ENCODE measurements at regions not wholly inside any gene's neighbourhood (a gene's known extent, or its start where the extent isn't known, plus 50 kb on each side); places are given as distances from the start of the nearest gene placed in this dataset.

- Histone ChIP-seq H3K79me2 (ENCODE audit: insufficient read depth, low read length) (no peaks in the 10 kb centered on the region), H3K9me3 (ENCODE audit: low read depth, low read length) (no peaks in the 10 kb centered on the region), H4K20me1 (ENCODE audit: insufficient read depth, low read length) (no peaks in the 10 kb centered on the region), H2AFZ (ENCODE audit: low read length) (no peak overlapping the region), H3K4me3 (ENCODE audit: insufficient read depth, low read length) (no peak overlapping the region), H3K36me3 (ENCODE audit: insufficient read depth, low read length) (no peaks in the 10 kb centered on the region), H3K27me3 (ENCODE audit: insufficient read depth, low read length) (no peaks in the 10 kb centered on the region), H3K27ac (ENCODE audit: low read depth, low read length) (no peak overlapping the region), H3K4me2 (ENCODE audit: insufficient read depth, low read length) (no peak overlapping the region), H3K4me1 (ENCODE audit: insufficient read depth, low read length) (peaks cover 8% of the 10 kb centered on the region)
- DNase-seq (ENCODE audit: insufficient read length, low spot score, missing footprints): no peak
- TF ChIP-seq CTCF (IDR thresholded peaks at IDR 0.05; ENCODE audit: extremely low read depth, low read depth, low read length): no peak
These were observed 78.7 kb upstream of the RFC3 start for GRCh38 chr13:33739254-33739653.

GRCh38 chr13:33740134-33740538 is 77.8 kb upstream of the RFC3 start:
- peak; percentile 75 for DNase-seq (ENCODE audit: insufficient read length, low spot score, missing footprints)
- H3K79me2 ChIP-seq (ENCODE audit: insufficient read depth, low read length): no peaks in the 10 kb centered on the region
- no peak overlapping the region for H3K27ac ChIP-seq (ENCODE audit: low read depth, low read length)
- no peaks in the 10 kb centered on the region for H3K9me3 ChIP-seq (ENCODE audit: low read depth, low read length)
- peaks cover 8% of the 10 kb centered on the region for H3K4me1 ChIP-seq (ENCODE audit: insufficient read depth, low read length)
- TF ChIP-seq CTCF (IDR thresholded peaks at IDR 0.05; ENCODE audit: extremely low read depth, low read depth, low read length): no peak
- H3K4me3 ChIP-seq (ENCODE audit: insufficient read depth, low read length): no peak overlapping the region
- H3K4me2 ChIP-seq (ENCODE audit: insufficient read depth, low read length): no peak overlapping the region
- no peaks in the 10 kb centered on the region for H3K36me3 ChIP-seq (ENCODE audit: insufficient read depth, low read length)
- H2AFZ ChIP-seq (ENCODE audit: low read length): no peak overlapping the region
- no peaks in the 10 kb centered on the region for H3K27me3 ChIP-seq (ENCODE audit: insufficient read depth, low read length)
- H4K20me1 ChIP-seq (ENCODE audit: insufficient read depth, low read length): no peaks in the 10 kb centered on the region

GRCh38 chr13:33742321-33742720 is 75.6 kb upstream of the RFC3 start:
- no peak for DNase-seq (ENCODE audit: insufficient read length, low spot score, missing footprints)
- Histone ChIP-seq H3K9me3 (ENCODE audit: low read depth, low read length) (no peaks in the 10 kb centered on the region), H3K79me2 (ENCODE audit: insufficient read depth, low read length) (no peaks in the 10 kb centered on the region), H3K27ac (ENCODE audit: low read depth, low read length) (no peak overlapping the region), H3K4me2 (ENCODE audit: insufficient read depth, low read length) (no peak overlapping the region), H3K27me3 (ENCODE audit: insufficient read depth, low read length) (no peaks in the 10 kb centered on the region), H4K20me1 (ENCODE audit: insufficient read depth, low read length) (no peaks in the 10 kb centered on the region), H3K36me3 (ENCODE audit: insufficient read depth, low read length) (no peaks in the 10 kb centered on the region), H2AFZ (ENCODE audit: low read length) (no peak overlapping the region), H3K4me1 (ENCODE audit: insufficient read depth, low read length) (peaks cover 8% of the 10 kb centered on the region), H3K4me3 (ENCODE audit: insufficient read depth, low read length) (no peak overlapping the region)
- TF ChIP-seq CTCF (IDR thresholded peaks at IDR 0.05; ENCODE audit: extremely low read depth, low read depth, low read length): no peak

GRCh38 chr13:33743438-33744368 is 74.2 kb upstream of the RFC3 start:
- Histone ChIP-seq H3K79me2 (ENCODE audit: insufficient read depth, low read length) (no peaks in the 10 kb centered on the region), H3K27ac (ENCODE audit: low read depth, low read length) (no peak overlapping the region), H3K27me3 (ENCODE audit: insufficient read depth, low read length) (no peaks in the 10 kb centered on the region), H3K9me3 (ENCODE audit: low read depth, low read length) (no peaks in the 10 kb centered on the region), H2AFZ (ENCODE audit: low read length) (no peak overlapping the region), H3K4me3 (ENCODE audit: insufficient read depth, low read length) (no peak overlapping the region), H4K20me1 (ENCODE audit: insufficient read depth, low read length) (no peaks in the 10 kb centered on the region), H3K4me1 (ENCODE audit: insufficient read depth, low read length) (peaks cover 8% of the 10 kb centered on the region), H3K36me3 (ENCODE audit: insufficient read depth, low read length) (no peaks in the 10 kb centered on the region), H3K4me2 (ENCODE audit: insufficient read depth, low read length) (no peak overlapping the region)
- DNase-seq (ENCODE audit: insufficient read length, low spot score, missing footprints): no peak
- no peak for TF ChIP-seq CTCF (IDR thresholded peaks at IDR 0.05; ENCODE audit: extremely low read depth, low read depth, low read length)

All from osteoblast (primary cell).